PC-3 (cell line): ENCODE measurements at regions not wholly inside any gene's neighbourhood (a gene's known extent, or its start where the extent isn't known, plus 50 kb on each side); places are given as distances from the start of the nearest gene placed in this dataset.

Experiments used
- ATAC-seq: fragments of 200-7000 bp; cut with Tn5 transposase; 2 replicates; pipeline ENCODE4 v1.9.1; 2020; ENCODE audit warnings: mild to moderate bottlenecking, moderate library complexity
- BruUV-seq: library from RNA; stranded (reverse); fragments of 400-500 nt; replicated peaks from 2 replicates; lab custom pipeline; 2021; lab: Mats Ljungman, UMichigan
- CTCF ChIA-PET: fragments of 300-600 bp; sonication (Branson Sonifier 250); formaldehyde crosslinking; loops from one replicate; lab custom pipeline; 2022; ENCODE audit warnings: antibody characterized with exemption; lab: Charles Lee
- POLR2A ChIA-PET: fragments of 300-600 bp; sonication (Branson Sonifier 250); formaldehyde crosslinking; loops from one replicate; lab custom pipeline; 2022; ENCODE audit warnings: antibody characterized with exemption; ENCODE audit not compliant: unreplicated experiment; lab: Charles Lee
- DNase-seq: peaks from one replicate; pipeline ENCODE4 v3.0.0-alpha.2; 2015
- H2AFZ ChIP-seq: fragments of 300-600 bp; sonication (generic); 2 replicates; pipeline ENCODE4 v1.6.0; 2016; ENCODE audit warnings: antibody characterized with exemption, low read length
- H3F3A ChIP-seq: fragments of 300-600 bp; sonication (generic); one replicate; pipeline ENCODE4 v1.6.0; 2017; ENCODE audit warnings: antibody characterized with exemption, low read length, control low read depth, mild to moderate bottlenecking; ENCODE audit not compliant: unreplicated experiment
- H3K27ac ChIP-seq: fragments of 300-600 bp; sonication (generic); 2 replicates; pipeline ENCODE4 v1.5.1; 2016; ENCODE audit warnings: mild to moderate bottlenecking, low read length
- H3K27me3 ChIP-seq: fragments of 300-600 bp; sonication (generic); 2 replicates; pipeline ENCODE4 v1.6.1; 2016; ENCODE audit warnings: low read length, mixed read lengths
- H3K36me3 ChIP-seq: fragments of 300-600 bp; sonication (generic); 2 replicates; pipeline ENCODE4 v1.6.1; 2016; ENCODE audit warnings: low read depth, mixed run types, low read length, mixed read lengths
- H3K4me1 ChIP-seq: fragments of 300-600 bp; sonication (generic); 2 replicates; pipeline ENCODE4 v1.5.1; 2016; ENCODE audit warnings: low read length; ENCODE audit not compliant: insufficient read depth
- H3K4me2 ChIP-seq: fragments of 300-600 bp; sonication (generic); 2 replicates; pipeline ENCODE4 v1.6.0; 2016; ENCODE audit warnings: low read length
- H3K4me3 ChIP-seq: fragments of 300-600 bp; sonication (generic); 2 replicates; pipeline ENCODE4 v1.5.1; 2016; ENCODE audit warnings: mild to moderate bottlenecking, low read length, mixed read lengths
- H3K79me2 ChIP-seq: fragments of 300-600 bp; sonication (generic); 2 replicates; pipeline ENCODE4 v1.6.1; 2017; ENCODE audit warnings: low read length, mixed read lengths
- H3K9ac ChIP-seq: fragments of 300-600 bp; sonication (generic); 2 replicates; pipeline ENCODE4 v1.6.0; 2016; ENCODE audit warnings: mild to moderate bottlenecking, low read length
- H3K9me2 ChIP-seq: fragments of 300-600 bp; sonication (generic); replicated peaks from 2 replicates; pipeline ENCODE4 v1.6.1; 2016; ENCODE audit warnings: mixed run types, low read length, mixed read lengths
- H3K9me3 ChIP-seq: fragments of 300-600 bp; sonication (generic); 2 replicates; pipeline ENCODE4 v1.6.1; 2016; ENCODE audit warnings: low read length, mixed read lengths
- H4K20me1 ChIP-seq: fragments of 300-600 bp; sonication (generic); 2 replicates; pipeline ENCODE4 v1.6.1; 2016; ENCODE audit warnings: low read length, mixed read lengths
- CTCF ChIP-seq: fragments of 300-600 bp; sonication (generic); conservative IDR thresholded peaks from 2 replicates; pipeline ENCODE4 v1.5.1; 2017; ENCODE audit warnings: antibody characterized with exemption, low read depth, mild to moderate bottlenecking, low read length
- EZH2 ChIP-seq: fragments of 300-600 bp; sonication (generic); IDR thresholded peaks from one replicate; pipeline ENCODE4 v1.6.1; 2017; ENCODE audit warnings: antibody characterized with exemption, mild to moderate bottlenecking, low read length; ENCODE audit not compliant: unreplicated experiment
- EZH2phosphoT487 ChIP-seq: fragments of 300-600 bp; sonication (generic); IDR thresholded peaks from 2 replicates; pipeline ENCODE4 v1.6.1; 2018; ENCODE audit warnings: mild to moderate bottlenecking, antibody characterized with exemption, low read length, borderline replicate concordance
- intact Hi-C: fragments of 100-400 bp; cut with micrococcal nuclease; formaldehyde crosslinking; loops from 2 replicates; pipeline ENCODE4 v1.9.0; 2023

- Histone ChIP-seq H3K4me1 (peaks cover 25% of the 10 kb centered on the region), H4K20me1 (no peaks in the 10 kb centered on the region), H3K9me3 (no peaks in the 10 kb centered on the region), H3K27ac (0 out of 2 replicates have a peak overlapping the region, but pooled peaks have one; percentile 82), H3K36me3 (no peaks in the 10 kb centered on the region), H3K79me2 (no peaks in the 10 kb centered on the region), H2AFZ (no peak overlapping the region), H3K4me2 (0 out of 2 replicates have a peak overlapping the region, but pooled peaks have one; percentile 72), H3K9ac (no peak overlapping the region), H3K27me3 (no peaks in the 10 kb centered on the region), H3K9me2 (no peaks in the 10 kb centered on the region), H3K4me3 (no peak overlapping the region), H3F3A (peaks cover 4% of the 10 kb centered on the region)
- intact Hi-C loops, result loop anchor here (2.0 kb wide), 2 partner anchors 58 to 188 kb away; no protein-coding TSS in a partner anchor
- no peak for ATAC-seq
- CTCF ChIA-PET, result interaction anchor here (0.6 to 2.0 kb wide), 13 partner anchors 12 to 977 kb away, joined by 3 to 15 read pairs (median 4); no protein-coding TSS in a partner anchor
- DNase-seq, result no peak
- POLR2A ChIA-PET, result interaction anchor here (1.0 kb wide), 2 partner anchors 286 to 299 kb away, joined by 3 to 4 read pairs; partner anchors contain the start of gene RASL11A
- TF ChIP-seq CTCF (no peak), EZH2 (no peak), EZH2phosphoT487 (no peak)
- no TSS peak for BruUV-seq
Measured at GRCh38 chr13:26984337-26984736, 187.3 kb downstream of the USP12 start.

GRCh38 chr13:26983543-26984320 lies 187.9 kb downstream of the USP12 start:
- peaks cover 25% of the 10 kb centered on the region for H3K4me1 ChIP-seq
- TF ChIP-seq EZH2phosphoT487, result no peak
- TF ChIP-seq CTCF, result no peak
- TF ChIP-seq EZH2, result no peak
- H3F3A ChIP-seq, result peaks cover 4% of the 10 kb centered on the region
- no peaks in the 10 kb centered on the region for H4K20me1 ChIP-seq
- peak overlapping the region; percentile 82 for H3K27ac ChIP-seq
- ATAC-seq, result no peak
- peak overlapping the region; percentile 42 for H3K4me3 ChIP-seq
- H3K36me3 ChIP-seq, result no peaks in the 10 kb centered on the region
- no peaks in the 10 kb centered on the region for H3K9me3 ChIP-seq
- ChIA-PET POLR2A (interaction anchor here (0.7 kb wide), 1 partner anchor 187 kb away, joined by 3 read pairs; no protein-coding TSS in a partner anchor), CTCF (interaction anchor here (0.7 to 1.4 kb wide), 5 partner anchors 9 to 843 kb away, joined by 3 to 20 read pairs (median 7); no protein-coding TSS in a partner anchor)
- peak overlapping the region; percentile 72 for H3K4me2 ChIP-seq
- no peaks in the 10 kb centered on the region for H3K79me2 ChIP-seq
- H3K27me3 ChIP-seq, result no peaks in the 10 kb centered on the region
- BruUV-seq, result no TSS peak
- DNase-seq, result no peak
- intact Hi-C loops, result loop anchor here (1.0 to 2.0 kb wide), 4 partner anchors 11 to 189 kb away; no protein-coding TSS in a partner anchor
- H2AFZ ChIP-seq, result peak overlapping the region; percentile 73
- peak overlapping the region; percentile 54 for H3K9ac ChIP-seq
- H3K9me2 ChIP-seq, result no peaks in the 10 kb centered on the region
